Muscle of back (tissue), 3 donors: ENCODE measurements at regions not wholly inside any gene's neighbourhood (a gene's known extent, or its start where the extent isn't known, plus 50 kb on each side); places are given as distances from the start of the nearest gene placed in this dataset.

Source experiments
- DNase-seq, 3 donors: peaks; one replicate each; pipeline versions ENCODE4 v3.0.0 to v3.0.0-alpha.2; 2013

DNA sequence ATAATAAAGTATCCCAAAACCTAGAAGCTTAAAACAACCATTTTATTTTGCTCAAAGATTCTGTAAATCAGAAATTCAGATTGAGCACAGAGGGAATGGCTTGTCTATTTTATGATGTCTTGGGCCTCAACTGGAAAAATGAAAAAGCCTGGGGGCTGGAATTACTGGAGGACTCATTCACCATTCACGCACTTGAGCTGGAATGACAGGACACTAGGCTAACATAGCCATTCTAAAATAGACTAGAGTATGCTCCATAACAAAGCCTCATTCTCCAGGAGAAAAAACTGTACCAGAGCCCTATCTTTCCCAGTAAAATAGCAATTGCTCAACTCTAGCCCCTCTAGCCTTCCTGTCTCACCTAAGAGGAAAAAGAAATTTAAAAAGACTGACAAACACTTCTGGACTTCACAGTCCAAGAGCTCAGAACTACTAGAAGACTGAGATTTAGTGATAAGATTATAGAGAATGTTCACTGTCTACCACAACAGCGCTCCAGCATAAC is 145.4 kb upstream of the BTBD3 start:
- DNase-seq = no peak

DNA sequence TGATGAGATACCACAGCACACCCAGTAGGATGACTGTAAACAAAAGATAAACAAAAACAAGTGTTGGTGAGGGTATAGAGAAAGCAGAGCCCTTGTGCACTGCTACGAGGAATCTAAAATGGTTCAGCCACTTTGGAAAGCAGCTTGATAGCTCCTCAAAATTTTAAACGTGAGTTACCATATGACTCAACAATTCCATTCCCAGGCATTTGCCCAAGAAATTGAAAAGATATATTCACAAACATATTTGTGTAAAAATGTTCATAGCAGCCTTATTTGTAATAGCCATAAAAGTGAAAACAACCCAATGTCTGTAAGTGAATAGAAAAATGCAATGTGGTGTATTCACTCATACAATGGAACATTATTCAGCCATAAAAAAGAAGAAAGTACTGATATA is 141.0 kb upstream of the BTBD3 start:
- DNase-seq = no peak

DNA sequence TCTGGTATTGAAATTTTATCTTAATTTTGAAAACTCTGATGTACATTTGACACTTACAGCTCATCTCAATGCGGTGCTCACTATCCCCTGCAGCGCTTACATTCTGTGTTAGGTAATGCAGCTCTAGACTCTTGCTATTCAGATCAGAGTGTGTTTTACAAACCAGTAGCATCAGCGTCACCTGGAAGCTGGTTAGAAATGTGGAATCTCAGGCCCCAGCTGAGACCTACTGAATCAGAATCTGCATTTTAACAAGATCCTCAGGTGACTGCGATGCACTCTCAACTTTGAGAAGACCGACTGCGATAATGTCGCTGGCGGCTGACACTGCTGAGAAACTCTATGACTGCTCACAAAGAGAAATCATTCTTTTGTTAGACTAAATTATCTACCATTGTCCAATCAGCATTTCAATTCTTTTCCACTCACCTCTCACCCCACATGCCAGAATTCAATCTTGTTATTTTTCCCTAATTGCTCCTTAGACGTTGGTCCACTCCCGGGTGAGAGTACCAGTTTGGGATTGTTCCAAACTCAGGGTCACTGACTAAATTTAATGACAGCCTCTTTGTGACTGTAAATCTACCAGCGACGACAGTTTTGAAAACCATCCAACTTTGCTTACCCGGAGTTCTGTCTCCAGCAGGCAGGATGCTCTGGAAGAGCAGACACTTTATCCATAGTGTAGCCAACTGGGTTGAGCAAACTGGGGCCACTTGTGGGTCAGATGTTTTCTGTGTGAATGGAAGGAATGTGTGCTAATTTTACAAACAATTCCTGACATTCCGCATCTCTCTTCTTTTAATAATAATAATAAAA is 140.1 kb upstream of the BTBD3 start:
- peak in 2 of 3 donors; percentile 19 to 39 for DNase-seq

DNA sequence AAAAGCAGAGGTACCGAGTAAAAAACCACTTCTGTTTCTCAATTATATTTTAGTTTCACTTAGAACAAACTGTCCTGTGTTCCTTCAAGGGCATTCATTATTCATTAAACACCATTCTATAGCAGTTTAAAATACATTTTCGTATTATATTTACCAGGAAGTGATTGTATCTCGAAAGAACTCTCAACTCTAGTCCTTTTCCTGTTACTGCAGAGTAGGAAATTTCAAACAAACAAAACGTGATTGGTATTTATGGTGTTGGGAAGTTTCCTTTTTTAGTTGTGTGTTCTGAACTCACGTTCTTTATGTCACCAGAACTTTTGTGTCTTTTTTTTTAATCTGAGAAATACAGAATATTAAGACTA is 139.5 kb upstream of the BTBD3 start:
- no peak for DNase-seq

DNA sequence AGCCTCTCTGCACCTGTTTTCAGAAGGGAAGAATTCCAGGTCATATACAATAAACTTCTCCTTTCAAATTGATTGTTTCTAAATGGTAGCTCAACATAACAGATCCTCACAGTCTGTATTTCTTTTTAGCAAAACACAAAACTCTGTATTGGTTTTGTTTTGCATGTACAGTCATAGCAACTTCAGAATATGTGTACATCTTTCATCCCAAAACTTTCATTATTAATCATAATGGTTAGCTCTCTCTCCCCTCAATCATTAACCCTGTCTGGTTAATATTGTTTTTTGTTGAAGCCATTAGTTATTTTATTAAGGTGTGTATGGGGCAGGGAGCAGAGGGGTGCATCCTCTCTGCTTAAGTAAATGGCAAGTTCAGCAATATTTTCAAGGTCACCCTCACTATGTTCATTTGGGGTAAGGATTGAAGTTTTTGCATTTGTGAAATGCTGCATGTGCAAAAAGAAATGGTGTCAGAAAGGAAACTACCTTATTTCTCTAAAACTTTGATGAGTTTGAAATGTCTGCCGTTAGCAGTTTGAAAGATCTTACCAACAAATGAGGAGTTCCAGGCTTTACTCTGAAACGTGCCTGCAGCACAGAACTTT is 136.8 kb upstream of the BTBD3 start:
- DNase-seq = no peak

DNA sequence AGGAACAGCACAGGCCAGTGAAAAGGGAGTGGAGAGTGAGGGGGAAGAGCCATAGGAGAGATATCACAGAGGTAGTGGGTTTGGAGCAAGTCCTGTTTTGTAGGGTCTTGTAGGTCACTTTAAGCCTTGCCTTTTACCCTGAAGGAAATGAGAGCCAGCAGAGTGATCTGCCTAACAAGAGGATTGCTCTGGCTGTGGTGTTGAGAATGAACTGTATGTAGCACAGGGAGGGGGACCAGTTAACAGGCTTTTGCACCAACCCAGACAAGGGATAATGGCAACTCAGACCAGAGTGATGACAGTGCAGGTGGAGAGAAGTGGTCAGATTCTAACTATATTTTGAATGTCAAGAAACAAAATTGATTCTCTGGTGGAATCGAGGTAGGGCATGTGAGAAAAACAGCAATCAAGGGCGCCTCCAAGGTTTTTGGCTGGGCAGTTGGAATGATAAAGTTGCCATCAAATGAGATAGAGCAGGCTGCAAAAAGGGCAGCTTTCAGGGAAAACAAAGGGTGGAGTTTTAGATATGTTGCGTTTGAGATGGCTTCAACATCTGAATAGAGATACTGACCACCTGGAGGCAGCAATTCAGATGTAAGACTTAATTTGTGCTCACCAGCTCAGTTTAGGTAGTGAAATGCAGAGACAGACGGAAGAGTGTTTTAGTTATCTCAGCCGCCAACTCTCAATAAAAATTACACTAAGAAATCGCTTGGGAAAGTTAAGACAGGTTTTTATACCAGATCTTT is 134.4 kb upstream of the BTBD3 start:
- no peak for DNase-seq

DNA sequence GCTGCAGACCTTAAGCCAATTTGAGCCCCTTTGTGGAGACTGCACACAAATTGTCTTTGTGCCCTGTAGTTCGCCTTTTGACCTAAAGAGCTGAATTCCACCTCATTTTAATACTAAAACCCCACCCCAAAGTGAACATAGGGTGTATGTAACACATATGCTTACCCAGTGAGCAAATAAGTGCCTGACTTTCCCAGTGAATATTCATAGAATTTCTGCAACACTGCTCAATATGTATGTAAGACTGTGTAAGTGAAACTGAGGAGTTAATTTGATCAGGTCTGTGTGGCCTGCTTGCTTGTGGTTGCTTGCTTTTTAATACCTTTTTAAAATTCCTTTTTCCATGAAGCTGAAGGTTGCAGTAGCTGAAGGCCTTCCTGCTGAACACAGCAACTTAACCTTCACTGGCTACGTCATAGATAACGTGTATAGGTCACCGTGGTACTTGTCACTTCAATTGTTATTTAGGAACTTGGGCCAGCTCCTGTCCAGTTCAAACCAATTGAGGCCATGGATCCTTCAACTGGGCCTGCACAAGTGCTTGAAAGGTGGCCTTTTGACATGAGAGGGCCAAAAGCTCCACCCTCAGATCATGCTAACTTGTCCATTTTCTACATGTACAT is 131.7 kb upstream of the BTBD3 start:
- DNase-seq = no peak

DNA sequence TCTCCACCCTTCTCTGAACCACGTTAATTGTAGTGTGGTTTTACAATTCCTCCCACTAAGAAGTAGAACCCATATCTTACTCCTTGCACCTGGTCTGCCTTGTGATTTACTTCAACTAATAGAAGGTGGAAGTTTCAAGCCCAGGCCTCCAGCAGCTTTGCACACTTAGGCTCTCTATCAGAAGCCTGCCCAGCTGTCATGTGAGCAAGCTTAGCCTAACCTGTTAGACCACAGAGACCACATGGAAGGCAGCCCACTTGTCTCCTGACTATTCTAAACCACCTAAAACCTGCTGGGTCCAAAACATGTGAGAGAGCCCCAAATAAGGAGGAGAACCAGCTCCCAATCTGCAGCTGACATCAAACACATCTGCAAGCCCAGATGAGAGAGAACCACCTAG is 127.6 kb upstream of the BTBD3 start:
- no peak for DNase-seq

DNA sequence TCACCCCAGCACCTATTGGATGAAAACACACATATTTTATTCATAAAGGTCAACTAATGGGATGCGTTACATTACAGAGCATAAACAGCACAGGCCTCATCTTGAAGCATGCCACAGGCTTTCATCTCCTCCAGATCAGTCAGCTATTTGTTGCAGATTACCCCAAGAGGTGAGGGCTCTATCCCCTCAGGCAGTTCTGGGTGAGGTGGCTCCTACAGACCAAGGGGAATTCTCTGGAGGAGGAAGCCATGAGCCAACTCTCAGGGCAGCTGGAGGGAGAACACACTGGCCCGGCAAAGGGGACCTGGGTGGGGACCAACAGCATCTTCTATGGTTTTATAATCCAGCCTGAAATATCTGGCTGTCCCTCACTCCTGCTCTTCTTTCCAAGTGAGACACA is 126.4 kb upstream of the BTBD3 start:
- no peak for DNase-seq

DNA sequence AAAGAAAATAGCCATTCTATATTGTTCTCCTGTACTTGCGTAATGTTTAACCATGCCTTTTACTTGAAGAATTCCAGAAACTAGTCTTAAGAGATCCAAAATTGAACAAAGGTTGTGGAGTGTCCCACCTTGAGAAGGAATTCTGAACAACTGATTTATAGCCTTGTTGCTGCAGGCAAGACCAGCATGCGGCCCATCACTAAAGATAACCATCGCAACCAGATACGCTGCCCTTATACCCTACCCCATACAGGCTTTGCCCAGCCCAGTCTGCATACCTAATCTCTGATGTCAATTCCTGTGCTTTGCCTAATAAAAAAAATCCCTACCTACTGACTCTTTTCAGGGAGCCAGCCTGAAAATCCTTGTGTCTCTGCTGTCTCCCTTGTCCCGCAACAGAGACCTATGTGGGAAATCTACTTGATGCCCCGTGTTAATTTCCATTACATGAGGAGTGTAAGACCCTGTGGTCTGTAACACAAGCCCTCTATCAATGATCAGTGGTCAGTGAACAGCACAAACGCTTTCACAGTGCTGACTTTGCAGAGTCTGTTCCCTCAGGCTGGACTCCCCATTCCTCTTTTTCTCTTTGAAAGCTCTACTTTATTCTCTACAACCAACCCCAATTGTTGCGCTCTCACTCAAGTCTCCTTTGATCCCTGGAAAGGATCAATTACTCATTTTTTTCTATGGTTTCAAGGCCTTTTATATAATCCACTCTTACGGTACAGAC is 125.7 kb upstream of the BTBD3 start:
- no peak for DNase-seq

DNA sequence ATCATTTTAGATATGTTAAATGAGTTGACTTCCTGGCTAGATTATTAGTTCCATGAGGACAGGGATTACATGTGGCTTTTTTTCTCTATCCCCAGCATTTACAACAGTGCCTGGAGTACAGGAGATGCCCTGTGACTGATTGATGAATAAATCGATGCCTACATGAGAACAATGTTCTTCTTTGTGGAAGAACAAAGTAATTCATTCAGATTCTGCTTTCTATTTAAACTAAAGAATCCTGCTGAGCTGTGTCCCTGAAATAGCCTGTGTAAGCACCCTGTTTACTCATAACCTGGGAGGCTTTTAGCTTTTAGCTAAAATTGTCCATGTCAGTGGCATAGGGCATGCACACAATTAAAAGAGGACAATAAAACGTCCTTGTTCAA is 125.1 kb upstream of the BTBD3 start:
- no peak for DNase-seq

DNA sequence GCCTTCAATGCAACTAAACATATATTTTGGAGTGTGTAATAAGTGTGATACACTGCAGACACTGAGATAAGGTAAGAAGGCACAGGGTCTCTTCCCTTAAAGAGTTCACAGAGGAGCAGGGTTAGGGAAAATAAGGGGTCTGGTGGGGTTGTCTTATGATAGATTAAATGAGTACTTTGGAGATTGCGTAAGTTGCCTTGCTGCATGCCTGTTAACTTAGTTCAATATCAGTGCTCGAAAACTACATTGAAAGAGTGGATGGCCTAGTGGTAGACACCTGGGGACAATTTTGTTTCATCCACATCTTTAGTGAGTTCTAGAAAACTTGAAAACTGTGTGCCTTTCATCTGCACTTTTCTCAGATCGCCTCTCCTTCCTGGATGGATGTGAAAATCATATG is 123.2 kb upstream of the BTBD3 start:
- DNase-seq = no peak

DNA sequence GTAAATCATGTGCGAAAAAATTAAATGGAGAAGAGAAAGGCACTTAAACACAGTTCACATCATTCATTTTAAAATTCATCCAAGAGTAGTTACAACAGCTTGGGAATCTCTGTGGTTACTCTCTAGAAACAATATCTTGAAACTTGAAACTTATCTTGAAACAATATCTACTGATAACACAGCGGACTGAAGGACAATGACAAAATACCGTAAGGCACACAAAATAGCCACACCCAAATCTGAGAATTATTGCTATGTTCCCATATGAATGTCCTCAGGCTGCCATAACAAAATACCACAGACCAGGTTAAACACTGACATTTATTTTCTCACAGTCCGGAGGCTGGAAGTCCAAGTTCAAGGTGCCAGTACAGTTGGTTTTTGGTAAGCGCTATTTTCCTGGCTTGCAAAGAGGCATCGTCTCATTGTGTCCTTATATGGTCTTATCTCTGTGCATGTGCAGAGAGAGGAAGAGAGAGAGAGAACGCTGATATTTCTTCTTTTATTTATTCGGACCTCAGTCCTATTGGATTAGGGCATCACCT is 122.5 kb upstream of the BTBD3 start:
- no peak for DNase-seq

DNA sequence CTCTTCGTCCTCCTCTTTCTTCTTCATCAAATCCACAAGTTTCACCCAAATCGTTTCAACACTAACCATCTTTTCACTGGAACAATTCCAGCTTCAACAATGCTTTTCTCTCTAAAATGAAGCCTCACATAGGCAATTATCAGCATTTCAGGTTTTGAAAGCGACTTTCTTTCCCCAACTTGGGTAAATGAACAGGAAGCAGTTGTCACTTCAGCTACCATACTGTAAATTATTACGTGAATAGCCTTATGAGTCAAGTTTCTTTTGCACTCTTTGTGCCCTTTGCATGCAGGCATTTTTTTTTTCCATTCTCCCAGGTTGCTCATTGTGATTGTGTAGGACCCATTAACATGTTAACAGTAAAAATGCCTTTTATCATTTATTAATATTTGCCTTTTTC is 121.7 kb upstream of the BTBD3 start:
- peak in 1 of 3 donors; percentile 29 for DNase-seq

DNA sequence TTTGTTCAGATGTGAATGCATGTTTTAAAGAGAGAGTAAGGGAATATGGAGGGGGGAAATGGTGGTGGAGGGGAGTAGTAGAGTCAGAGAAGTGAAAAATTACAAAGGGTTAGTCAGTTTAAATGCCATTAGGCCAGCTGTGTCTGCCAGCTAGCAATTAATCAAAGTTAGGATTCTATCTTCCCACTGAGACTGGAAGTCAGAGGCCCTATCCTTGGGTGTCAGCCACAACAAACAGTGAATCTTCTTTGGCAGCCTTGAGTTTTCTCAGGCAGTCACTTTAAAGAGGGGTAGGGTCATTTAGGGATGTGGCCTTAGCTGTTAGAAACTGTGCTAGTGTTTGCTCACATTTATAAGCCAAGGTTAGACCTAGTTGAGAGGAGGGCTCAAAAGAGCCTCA is 120.5 kb upstream of the BTBD3 start:
- no peak for DNase-seq

DNA sequence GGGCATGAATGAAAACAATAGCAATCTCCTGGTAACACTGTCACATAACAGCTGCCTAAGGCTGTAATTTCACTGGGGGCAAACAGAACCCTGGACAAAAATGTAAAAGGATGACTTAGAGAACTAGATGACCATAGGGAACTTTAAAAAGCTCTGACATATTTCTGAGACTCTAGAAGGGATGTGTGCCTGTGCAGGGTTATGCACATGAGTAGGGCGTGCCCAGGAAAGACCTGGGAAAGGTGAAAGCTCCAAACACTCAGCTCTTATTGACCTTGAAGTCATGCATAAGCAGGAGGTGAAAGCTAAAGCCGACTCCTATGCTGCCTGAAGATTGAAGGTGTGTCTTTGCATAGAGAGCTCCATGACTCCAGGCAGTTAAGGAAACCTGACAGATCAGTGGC is 118.4 kb upstream of the BTBD3 start:
- no peak for DNase-seq

DNA sequence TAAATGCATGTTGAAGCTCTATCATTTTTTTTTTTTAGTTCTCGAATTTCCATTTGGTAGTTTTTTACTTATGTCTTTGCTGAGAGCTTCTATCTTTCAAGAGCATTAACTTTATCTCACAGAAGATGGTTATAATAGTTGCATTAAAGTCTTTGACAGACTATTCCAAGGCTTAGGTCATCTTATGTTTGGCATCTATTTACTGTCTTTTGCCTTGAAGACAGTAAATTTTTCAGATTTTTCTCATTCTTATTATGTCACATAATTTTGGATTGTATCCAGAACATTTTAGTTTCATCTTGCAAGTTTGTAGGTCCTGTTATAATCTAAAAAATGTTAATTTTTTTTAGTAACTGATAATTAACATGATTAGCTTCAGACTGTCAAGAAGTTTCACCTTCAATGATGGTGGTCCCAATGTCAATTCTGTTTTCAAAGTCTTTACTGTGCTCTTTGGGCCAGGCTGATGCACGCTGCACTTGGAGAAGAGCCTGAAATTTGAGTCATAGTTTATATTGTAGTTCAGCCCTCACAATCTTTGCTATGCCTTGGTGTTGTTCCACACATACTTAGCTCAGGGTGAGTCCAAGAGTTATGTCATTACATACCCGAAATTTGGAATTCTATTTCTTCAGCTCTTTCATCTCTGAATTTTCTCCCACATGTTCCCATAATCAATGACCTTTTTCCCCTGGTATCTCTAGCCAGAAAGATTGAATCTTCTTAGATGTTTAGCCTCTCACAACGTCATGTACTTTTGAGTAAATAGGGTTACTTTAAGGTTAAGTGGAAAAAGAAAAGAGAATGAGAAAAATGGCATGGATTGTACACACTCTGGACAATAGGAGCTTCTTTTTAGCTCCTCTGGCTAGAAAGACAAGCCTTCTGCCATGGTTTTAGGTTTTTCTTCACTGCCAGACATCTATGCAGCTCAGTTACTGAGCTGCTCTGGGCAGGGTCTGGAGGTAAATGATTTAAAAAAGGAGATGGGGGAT is 110.3 kb upstream of the BTBD3 start:
- peak; percentile 83 to 89 (median 84) for DNase-seq

DNA sequence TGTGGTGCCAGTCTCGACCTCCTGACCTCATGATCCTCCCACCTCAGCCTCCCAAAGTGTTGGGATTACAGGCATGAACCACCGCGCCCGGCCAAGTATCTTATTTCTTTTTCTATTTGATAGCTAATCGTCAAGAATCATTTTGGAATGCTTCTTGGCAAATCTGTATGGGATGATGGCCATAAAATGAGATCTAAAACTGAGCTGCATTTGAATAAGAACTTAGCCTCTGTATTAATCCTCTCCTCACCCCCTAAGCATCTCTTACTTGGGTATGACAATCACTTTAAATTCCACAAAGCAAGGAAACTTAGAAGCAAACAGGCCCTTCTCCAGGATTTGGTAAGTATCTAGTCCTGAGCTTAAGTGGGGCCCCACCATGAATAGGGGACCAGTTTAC is 108.9 kb upstream of the BTBD3 start:
- peak in 1 of 3 donors; percentile 8 for DNase-seq

DNA sequence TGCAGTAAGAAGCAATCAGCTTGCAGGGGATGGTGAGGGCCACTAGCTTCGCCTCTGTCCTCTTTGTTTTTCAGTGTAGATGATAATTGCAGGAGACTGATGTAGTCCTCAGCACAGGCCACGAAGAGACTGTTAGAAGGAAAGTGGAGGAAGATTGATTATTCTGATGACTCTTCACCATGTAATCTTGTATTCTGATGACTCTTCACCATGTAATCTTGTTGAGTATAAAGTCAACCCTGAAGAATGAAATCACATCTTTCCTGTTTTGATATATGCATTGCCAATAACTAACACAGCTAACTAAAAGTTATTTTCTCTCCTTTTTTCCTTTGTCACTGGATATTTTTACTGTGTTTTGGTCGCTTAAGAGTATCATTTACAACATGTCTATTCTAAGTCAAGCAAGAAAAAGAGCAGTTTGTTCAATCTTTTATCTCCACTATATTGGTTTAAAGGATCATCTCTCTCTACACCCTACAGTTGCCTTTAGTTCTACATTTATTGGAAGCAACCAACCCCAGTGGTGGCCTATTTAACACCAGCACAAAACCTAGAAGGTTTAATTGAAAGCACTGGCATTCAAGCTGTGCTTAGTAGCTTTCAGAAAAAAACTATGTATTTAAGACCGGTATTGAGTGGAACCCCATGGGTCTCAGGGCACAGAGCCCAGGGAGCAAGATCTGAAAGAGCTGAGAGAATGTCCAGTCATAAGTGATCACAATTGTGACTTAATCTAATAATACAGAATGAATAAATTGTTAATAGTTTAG is 107.2 kb upstream of the BTBD3 start:
- peak in 1 of 3 donors; percentile 78 for DNase-seq
